Astrocyte (in vitro differentiated cells and primary cell): ENCODE measurements at regions not wholly inside any gene's neighbourhood (a gene's known extent, or its start where the extent isn't known, plus 50 kb on each side); places are given as distances from the start of the nearest gene placed in this dataset.

Source experiments
- EZH2 ChIP-seq: IDR thresholded peaks from 2 replicates; pipeline ENCODE4 v1.6.1; 2012; ENCODE audit warnings: mild to moderate bottlenecking, low read length, inconsistent platforms; ENCODE audit not compliant: insufficient read depth
- TF ChIP-seq, protein P1 (sequence below): IDR thresholded peaks from 2 replicates; pipeline ENCODE4 v1.5.1; 2011; ENCODE audit warnings: low read depth, mild to moderate bottlenecking, inconsistent platforms, low read length, moderate library complexity; ENCODE audit not compliant: insufficient read depth

DNA sequence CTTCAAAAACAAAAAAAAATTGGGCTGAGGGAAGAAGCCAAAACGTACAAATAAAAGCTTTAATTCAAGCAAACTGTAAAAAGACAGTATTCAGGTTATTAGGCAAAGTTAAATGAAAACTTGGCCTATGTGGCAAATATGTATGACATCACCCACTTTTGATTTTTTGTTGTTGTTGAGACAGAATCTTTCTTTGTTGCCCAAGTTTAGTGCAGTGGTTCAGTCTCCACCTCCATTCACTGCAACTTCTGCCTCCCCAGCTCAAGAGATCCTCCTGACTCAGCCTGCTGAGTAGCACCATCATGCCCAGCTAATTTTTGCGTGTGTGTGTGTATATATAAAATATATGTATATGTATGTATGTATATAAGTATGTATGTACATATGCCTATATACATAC is 440.4 kb upstream of the NRXN1 start:
- no peak for TF ChIP-seq EZH2
- TF ChIP-seq, protein P1, sequence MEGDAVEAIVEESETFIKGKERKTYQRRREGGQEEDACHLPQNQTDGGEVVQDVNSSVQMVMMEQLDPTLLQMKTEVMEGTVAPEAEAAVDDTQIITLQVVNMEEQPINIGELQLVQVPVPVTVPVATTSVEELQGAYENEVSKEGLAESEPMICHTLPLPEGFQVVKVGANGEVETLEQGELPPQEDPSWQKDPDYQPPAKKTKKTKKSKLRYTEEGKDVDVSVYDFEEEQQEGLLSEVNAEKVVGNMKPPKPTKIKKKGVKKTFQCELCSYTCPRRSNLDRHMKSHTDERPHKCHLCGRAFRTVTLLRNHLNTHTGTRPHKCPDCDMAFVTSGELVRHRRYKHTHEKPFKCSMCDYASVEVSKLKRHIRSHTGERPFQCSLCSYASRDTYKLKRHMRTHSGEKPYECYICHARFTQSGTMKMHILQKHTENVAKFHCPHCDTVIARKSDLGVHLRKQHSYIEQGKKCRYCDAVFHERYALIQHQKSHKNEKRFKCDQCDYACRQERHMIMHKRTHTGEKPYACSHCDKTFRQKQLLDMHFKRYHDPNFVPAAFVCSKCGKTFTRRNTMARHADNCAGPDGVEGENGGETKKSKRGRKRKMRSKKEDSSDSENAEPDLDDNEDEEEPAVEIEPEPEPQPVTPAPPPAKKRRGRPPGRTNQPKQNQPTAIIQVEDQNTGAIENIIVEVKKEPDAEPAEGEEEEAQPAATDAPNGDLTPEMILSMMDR, result no peak
